GM21737 (cell line): ENCODE measurements at regions not wholly inside any gene's neighbourhood (a gene's known extent, or its start where the extent isn't known, plus 50 kb on each side); places are given as distances from the start of the nearest gene placed in this dataset.
"Not testable (repeated sequence)": the region's sequence is repeated elsewhere in the genome, so short reads cannot be mapped to it uniquely, and the experiment has no call there.

Experiments
- ATAC-seq: cut with Tn5 transposase; IDR thresholded peaks from one replicate; pipeline ENCODE4 v1.9.1; 2021; ENCODE audit warnings: mild to moderate bottlenecking, moderate library complexity; ENCODE audit not compliant: unreplicated experiment

- no peak for ATAC-seq
These were observed 219.7 kb downstream of the MTERF1 start for GRCh38 chr7:91660734-91661356.

DNA sequence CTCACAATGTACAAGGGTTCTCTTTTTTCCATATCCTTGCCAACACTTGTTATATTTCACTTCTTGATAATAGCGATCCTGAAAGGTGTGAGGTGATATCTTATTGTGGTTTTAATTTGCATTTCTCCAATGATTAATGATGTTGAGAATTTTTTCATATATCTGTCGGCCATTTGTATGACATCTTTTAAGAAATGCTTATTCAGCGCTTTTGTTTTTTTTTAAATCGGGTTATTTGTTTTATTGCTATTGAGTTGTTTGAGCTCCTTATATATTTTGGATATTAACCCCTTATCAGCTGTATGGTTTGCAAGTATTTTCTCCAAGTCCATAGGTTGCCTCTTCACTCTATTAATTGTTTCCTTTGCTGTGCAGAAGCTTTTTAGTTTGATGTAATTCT is 218.8 kb downstream of the MTERF1 start:
- ATAC-seq = no peak

GRCh38 chr7:91668217-91668616 is 212.3 kb downstream of the MTERF1 start:
- ATAC-seq = no peak

GRCh38 chr7:91671245-91671644 is 209.3 kb downstream of the MTERF1 start:
- ATAC-seq = no peak

GRCh38 chr7:91674470-91674869 is 206.0 kb downstream of the MTERF1 start:
- ATAC-seq = no peak

GRCh38 chr7:91681718-91682117 is 198.8 kb downstream of the MTERF1 start:
- ATAC-seq = no peak

DNA sequence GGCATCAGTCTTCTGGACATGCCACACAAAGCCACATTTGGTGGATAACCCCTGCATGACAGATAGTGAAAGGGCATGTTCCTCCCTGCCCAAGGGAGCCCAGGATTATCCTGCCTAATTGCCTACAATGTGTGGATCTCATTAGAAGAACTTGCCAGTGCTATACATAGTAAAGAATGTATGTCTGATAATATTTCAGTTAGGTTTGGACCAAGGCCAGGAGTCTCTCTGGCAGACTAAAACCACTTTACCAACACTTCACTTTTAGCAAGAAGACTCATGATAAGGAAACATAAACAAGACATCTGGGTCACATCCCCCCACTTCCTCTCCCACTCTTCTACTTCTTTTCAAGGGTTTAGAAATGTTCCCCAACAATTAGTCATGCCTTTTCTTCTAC is 196.7 kb downstream of the MTERF1 start:
- no peak for ATAC-seq

DNA sequence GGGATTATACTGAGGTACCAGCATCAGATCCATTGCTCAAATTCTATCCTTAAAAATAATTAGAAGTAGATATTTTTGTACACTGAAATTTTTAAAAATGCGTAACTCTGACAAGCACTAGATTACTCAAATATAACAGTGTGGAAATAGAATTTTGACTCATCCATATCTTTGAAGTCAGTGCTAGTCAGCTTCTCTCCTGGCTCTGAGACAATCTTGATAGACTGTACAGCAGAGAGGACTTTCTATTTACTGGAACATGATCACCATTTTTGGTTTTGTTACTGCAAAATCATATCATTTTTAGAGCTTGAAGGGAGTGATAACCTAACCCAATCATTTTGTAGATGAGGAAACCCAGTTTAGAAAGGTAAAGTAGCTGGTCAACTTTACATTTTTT is 195.0 kb downstream of the MTERF1 start:
- ATAC-seq = no peak

GRCh38 chr7:91690541-91691070 is 189.9 kb downstream of the MTERF1 start:
- ATAC-seq = no peak

GRCh38 chr7:91691865-91692264 is 188.6 kb downstream of the MTERF1 start:
- ATAC-seq = no peak

DNA sequence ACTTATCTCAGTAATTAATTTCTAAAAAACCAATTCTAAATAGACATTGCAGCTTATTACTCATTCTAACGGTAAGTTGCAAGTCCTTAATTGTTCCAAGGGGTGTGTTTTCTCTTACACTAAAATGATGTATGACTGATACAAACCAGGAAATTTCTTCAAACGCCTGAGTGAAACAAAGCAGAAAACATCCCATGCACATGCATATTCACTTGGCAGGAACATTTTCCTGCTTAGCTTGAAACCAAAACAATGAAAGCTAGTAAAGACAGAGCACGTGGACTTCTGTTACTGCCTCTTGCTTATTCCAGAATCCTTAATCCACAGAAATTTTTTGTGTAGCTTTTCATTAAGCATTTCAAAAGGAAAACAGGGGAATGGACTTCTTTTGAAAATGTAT is 187.7 kb downstream of the MTERF1 start:
- no peak for ATAC-seq

DNA sequence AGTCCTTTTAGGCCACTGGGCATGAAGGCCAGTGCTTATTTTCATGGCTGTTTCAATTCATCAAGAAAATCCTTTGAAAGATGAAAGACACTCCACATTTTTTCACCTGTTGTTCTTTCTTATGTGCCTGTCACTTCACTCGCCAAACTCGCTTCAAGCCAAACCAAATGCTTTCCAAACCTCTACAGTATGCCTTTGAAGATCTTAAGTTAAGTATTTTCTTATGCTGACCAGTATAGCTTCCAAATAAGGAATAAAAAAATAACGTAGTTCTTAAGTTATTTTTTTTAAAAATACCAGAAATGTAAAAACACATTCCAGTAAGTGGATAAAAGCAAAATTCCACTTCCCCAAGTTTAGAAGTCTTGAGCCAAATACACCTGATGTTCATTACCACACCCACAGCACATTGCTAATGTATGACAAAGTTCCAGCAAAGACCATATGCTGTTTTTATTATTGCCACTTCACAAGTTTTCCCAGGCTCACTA is 186.1 kb downstream of the MTERF1 start:
- no peak for ATAC-seq

DNA sequence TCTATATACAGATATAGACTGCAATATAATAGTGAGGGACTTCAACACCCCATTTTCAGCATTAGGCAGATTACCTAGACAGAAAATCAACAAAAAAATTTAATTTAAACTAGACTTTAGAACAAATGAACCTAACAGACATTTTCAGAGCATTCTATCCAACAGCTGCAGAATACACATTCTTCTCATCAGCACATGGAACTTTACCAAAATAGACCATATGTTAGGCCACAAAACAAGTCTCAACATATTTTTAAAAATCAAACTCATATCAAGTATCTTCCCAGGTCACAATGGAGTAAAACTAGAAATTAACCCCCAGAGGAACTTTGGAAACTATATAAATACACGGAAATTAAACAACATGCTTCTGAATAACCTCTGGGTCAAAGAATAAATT is 169.6 kb downstream of the MTERF1 start:
- ATAC-seq = no peak

- ATAC-seq = no peak
These were observed 166.8 kb downstream of the MTERF1 start for GRCh38 chr7:91713669-91714068.

DNA sequence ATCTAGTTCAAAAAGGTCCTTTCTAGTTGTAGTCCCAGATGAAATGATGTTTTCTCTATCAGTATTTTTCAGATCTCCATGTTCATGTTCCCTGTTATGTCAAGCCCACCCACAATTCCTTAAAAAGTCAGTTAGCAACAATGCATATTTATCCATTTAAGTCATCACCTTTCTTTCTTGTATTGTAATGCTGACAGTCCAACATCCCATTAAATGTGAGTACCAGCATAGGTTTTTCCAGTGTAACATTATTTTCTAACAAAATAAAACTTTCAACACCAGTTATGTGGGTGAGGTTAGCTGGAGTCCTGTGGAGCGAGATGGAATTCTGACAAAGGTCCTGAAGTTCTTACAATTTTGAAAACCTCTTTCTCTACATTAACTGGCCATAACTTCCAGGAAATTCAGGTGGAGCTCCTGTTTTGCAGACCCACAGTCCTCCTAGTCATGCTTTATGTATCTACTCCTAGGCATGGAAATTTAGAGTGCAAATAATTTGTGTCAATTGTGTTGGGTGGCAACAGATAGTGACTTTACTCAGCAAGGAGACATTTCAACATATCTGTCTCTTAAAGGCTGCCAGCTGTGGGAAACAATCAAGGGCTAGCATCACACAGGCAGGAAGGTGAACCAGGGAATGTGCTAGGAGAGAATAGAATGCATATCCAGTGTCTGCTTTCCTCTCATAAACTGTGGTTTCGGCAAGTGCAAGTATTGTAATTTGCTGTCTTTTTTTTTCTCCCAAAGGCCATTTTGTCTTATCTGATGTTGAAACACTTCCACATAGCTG is 162.6 kb downstream of the MTERF1 start:
- no peak for ATAC-seq

DNA sequence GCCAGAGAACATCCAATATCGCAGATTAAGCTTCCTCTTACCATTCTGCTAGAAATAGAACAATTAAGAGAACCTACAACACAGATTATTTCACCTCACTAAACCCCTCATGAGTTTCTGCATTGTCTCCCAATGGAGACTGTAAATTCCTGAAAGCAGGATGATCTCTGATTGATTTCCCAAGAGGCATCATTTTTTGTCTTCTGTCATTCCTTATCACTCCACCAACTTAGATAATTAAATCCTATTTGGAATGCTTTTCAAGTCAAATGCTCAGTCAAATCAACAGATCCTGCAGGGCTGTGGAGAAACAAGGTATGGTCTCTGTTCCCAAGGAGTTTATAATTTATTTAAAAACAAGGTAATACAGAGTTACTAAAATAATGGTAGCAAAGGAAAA is 161.5 kb downstream of the MTERF1 start:
- ATAC-seq = no peak

DNA sequence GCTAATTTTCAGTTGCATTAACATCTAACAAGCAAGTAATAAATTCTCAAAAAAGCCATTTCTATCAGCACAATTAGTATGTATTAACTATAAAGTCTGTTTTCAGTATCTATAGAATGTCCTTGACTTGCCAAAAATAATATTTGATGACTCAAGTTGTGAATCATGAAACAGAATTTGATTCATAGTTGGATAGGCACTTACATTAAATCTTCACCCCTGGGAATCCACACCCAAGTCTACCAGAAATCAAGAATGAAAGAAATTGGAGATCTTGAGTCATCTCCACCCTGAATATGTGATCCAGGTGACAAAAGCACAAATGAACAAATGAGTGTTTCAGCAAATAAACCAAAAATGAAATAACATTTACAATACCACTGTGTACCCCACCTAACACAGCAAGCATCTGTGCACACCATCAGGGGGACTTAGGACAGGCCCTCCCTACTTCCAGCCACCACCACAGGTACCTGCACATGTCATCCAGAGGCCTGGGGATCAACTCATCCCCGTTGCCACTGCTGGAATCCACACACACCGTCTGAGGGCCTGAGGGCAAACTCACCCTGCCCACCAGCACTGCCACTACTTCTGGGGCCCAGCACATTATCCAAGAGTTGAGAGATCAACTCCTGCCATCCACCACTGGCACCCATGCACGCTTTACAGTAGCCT is 160.1 kb downstream of the MTERF1 start:
- ATAC-seq = no peak

DNA sequence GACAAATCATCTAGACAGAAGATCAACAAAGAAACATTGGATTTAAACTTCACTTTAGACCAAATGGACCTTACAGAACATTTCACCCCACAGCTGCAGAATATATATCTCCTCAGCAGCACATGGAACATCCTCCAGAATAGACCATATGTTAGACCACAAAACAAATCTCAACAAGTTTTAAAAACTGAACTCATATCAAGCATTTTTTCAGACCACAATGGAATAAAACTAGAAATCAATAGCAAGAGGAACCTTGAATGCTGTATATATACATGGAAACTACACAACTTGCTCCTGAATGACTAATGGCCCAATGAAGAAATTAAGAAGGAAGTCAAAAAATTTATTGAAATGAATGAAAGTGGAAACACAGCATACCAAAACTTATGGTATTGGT is 157.7 kb downstream of the MTERF1 start:
- no peak for ATAC-seq

DNA sequence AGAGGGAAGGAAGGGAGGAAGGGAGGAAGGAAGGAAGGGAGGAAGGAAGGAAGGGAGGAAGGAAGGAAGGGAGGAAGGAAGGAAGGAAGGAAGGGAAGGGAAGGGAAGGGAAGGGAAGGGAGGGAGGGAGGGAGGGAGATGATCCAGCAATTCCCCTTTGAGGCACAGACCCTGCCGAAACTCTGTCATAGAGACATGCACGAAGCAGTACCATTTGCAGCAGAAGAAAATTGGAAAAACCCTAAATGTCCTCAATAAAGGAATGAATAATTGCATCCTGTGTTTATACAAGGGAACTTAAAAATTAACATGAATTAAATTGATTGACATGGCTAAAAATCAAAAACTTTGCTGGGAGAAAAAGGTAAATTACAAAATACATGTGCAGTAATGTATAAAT is 151.5 kb downstream of the MTERF1 start:
- ATAC-seq = not testable (repeated sequence)

DNA sequence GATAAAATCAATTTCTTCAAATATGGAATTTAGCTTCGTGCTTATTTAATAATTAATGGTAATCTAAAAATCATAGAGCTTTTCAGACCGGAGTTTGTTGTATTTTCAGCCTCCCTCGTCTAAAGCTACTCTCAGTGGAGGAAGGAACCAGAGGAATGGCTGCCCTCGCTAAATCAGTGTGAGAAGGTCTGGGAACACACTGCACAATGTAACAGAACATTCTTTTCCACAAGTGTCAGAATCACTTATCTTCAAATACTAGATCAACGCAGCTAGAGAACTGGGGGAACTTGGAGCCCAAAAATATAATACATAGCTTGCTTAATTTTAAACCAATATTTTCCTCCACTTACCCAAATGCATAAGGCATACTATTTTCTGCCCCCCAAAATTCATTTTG is 148.5 kb downstream of the MTERF1 start:
- ATAC-seq = no peak

DNA sequence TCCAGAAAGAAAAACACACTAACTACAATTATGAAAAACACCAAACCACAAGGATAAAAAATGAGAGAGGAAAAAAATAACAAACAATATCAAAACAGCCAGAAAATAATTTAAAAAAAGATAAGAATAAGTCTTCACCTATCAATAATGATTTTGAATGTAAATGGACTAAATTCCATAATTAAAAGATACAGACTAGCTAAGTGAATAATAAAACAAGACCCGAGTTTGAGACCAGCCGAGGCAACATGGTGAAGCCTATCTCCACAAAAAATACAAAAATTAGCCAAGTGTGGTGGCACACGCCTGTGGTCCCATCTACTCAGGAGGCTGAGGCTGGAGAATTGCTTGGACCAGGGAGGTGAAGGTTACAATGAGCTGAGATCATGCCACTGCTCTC is 131.1 kb downstream of the MTERF1 start:
- ATAC-seq = no peak

DNA sequence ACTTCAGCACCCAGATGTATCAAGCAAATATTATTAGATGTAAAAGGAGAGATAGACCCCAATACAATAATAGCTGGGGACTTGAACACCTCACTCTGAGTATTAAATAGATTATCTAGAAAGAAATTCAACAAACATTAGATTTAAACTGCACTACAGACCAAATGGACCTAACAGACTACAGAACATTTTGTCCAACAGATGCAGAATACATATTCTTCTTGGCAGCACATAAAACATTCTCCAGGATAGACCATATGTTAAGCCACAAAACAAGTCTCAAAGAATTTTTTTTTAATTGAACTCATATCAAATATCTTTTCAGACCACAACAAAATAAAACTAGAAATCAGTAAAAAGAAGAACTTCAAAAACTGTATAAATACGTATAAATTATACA is 130.4 kb downstream of the MTERF1 start:
- ATAC-seq = no peak
